ENCODE measurements at regions not wholly inside any gene's neighbourhood (a gene's known extent, or its start where the extent isn't known, plus 50 kb on each side); places are given as distances from the start of the nearest gene placed in this dataset.

DNA sequence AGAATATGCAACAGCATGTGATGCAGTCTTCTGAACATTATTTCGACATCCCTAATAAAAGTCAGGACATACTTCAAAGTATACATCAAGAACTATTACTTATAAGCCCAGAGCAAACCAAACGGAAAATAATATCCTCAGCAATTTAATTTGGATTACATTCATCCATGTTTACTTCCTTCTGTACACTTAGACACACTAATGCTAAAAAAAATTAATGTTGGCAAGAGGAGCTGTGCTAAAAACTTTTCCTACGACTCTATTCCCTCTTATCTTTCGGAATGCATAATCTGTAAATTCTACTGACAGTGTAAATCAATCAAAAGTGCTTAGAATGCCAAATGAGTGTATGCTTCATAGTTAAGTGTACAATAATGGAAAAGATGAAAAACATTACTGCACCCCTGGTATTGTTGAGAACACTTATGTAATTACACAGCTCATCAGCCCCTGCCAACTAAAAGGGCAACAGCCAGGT is 301.2 kb upstream of the HSF2 start:
- TF ChIP-seq, protein P1, sequence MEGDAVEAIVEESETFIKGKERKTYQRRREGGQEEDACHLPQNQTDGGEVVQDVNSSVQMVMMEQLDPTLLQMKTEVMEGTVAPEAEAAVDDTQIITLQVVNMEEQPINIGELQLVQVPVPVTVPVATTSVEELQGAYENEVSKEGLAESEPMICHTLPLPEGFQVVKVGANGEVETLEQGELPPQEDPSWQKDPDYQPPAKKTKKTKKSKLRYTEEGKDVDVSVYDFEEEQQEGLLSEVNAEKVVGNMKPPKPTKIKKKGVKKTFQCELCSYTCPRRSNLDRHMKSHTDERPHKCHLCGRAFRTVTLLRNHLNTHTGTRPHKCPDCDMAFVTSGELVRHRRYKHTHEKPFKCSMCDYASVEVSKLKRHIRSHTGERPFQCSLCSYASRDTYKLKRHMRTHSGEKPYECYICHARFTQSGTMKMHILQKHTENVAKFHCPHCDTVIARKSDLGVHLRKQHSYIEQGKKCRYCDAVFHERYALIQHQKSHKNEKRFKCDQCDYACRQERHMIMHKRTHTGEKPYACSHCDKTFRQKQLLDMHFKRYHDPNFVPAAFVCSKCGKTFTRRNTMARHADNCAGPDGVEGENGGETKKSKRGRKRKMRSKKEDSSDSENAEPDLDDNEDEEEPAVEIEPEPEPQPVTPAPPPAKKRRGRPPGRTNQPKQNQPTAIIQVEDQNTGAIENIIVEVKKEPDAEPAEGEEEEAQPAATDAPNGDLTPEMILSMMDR (IDR thresholded peaks at IDR 0.05), result no peak
- no peak for TF ChIP-seq POLR2A (IDR thresholded peaks at IDR 0.05)

Measured in thyroid gland (tissue), 4 donors.